ENCODE measurements at regions not wholly inside any gene's neighbourhood (a gene's known extent, or its start where the extent isn't known, plus 50 kb on each side); places are given as distances from the start of the nearest gene placed in this dataset.

DNA sequence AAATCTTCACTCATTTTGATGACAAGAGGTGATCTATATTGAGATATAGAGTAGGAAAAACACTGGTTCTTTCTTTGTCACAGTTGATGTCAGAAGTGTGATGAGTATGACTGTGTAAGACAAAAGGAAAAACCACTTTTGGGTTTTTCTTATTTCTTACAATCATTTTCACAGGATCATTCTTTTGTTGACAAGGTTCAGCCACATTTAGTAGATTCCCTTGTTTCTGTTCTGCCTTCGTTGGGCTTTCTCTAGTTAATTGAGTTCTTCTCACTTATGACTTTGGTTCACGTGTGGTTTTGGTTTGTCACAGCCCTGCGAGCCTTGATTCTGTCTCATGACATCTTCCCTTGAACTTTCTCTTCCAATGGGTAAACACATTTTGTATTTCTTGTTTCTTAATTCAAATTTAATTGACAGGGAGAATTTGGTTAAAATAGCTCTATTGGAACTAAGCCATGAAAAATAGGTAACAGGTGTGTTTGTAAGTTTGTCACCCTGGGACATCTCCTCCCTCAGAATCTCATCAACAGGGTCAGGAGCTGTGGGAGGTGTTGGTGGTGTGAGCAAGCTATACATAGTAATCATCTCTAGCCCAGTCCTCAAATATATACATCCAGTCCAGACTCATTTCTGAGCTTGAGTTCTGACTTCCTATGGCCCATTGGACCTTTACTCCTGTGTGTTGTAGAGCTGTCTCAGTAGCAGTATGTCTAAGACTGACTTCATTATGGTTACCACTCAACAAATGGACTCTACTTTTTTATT lies 255.3 kb downstream of the BMP4 start:
- TF ChIP-seq CTCF (IDR thresholded peaks at IDR 0.05) (no peak), EZH2 (IDR thresholded peaks at IDR 0.05; ENCODE audit: borderline replicate concordance, insufficient read depth, low read depth, low read length, poor library complexity, severe bottlenecking) (no peak)

Data from B cell (primary cell).